ENCODE measurements at regions not wholly inside any gene's neighbourhood (a gene's known extent, or its start where the extent isn't known, plus 50 kb on each side); places are given as distances from the start of the nearest gene placed in this dataset.

DNA sequence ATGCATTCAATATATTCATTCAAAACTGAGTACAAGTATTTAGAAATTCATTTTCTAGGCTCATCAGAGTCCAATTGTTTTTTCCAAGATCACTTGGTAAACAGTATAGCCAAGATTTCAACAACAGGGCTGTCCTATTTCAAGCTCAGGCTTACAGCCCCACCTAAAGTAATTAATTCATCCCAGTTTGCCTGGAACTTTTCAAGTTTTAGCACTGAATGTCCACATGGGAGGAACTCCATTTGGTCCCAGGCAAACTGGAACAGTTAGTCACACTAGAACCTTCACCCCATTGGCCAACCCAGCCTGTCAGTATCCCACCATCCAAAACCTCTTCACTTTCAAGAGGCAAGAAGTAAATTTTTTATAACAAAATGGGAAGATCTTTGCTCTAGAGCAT, 210.9 kb downstream of the DPY19L2 start:
- TF ChIP-seq, protein P1, sequence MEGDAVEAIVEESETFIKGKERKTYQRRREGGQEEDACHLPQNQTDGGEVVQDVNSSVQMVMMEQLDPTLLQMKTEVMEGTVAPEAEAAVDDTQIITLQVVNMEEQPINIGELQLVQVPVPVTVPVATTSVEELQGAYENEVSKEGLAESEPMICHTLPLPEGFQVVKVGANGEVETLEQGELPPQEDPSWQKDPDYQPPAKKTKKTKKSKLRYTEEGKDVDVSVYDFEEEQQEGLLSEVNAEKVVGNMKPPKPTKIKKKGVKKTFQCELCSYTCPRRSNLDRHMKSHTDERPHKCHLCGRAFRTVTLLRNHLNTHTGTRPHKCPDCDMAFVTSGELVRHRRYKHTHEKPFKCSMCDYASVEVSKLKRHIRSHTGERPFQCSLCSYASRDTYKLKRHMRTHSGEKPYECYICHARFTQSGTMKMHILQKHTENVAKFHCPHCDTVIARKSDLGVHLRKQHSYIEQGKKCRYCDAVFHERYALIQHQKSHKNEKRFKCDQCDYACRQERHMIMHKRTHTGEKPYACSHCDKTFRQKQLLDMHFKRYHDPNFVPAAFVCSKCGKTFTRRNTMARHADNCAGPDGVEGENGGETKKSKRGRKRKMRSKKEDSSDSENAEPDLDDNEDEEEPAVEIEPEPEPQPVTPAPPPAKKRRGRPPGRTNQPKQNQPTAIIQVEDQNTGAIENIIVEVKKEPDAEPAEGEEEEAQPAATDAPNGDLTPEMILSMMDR (IDR thresholded peaks at IDR 0.05), result no peak
- no peak for TF ChIP-seq POLR2A (IDR thresholded peaks at IDR 0.05)
